HAP-1 (cell line): ENCODE measurements at regions not wholly inside any gene's neighbourhood (a gene's known extent, or its start where the extent isn't known, plus 50 kb on each side); places are given as distances from the start of the nearest gene placed in this dataset.
A peak's percentile ranks its signal among the peaks of the same experiment; 100 is the strongest.

Experiments used
- DNase-seq, 2 experiments: peaks; one replicate each; pipeline ENCODE4 v3.0.0-alpha.2; 2016 to 2020; ENCODE audit warnings: low spot score in 2 of 2
- H3K27me3 ChIP-seq: fragments of 250-450 bp; sonication (Bioruptor Pico); 2 replicates; pipeline ENCODE4 v1.5.1; 2020; ENCODE audit warnings: low read depth, mild to moderate bottlenecking, moderate library complexity
- H3K36me3 ChIP-seq: fragments of 250-450 bp; sonication (Bioruptor Pico); replicated peaks from 2 replicates; pipeline ENCODE4 v1.5.1; 2020; ENCODE audit warnings: mild to moderate bottlenecking
- H3K4me1 ChIP-seq: fragments of 250-450 bp; sonication (Bioruptor Pico); 2 replicates; pipeline ENCODE4 v1.5.1; 2020; ENCODE audit warnings: mild to moderate bottlenecking
- H3K4me3 ChIP-seq: fragments of 250-450 bp; sonication (Bioruptor Pico); 2 replicates; pipeline ENCODE4 v1.5.1; 2020; ENCODE audit warnings: mild to moderate bottlenecking, moderate library complexity
- H3K9me3 ChIP-seq: fragments of 250-450 bp; sonication (Bioruptor Pico); 2 replicates; pipeline ENCODE4 v1.5.1; 2020; ENCODE audit warnings: mild to moderate bottlenecking, moderate library complexity
- in situ Hi-C: fragments of 300-500 bp; cut with MboI; formaldehyde crosslinking; loops from 3 replicates; pipeline ENCODE4 v1.14.3; 2020; ENCODE audit warnings: low sequenced_read_pairs, inconsistent platforms, mixed read lengths

DNA sequence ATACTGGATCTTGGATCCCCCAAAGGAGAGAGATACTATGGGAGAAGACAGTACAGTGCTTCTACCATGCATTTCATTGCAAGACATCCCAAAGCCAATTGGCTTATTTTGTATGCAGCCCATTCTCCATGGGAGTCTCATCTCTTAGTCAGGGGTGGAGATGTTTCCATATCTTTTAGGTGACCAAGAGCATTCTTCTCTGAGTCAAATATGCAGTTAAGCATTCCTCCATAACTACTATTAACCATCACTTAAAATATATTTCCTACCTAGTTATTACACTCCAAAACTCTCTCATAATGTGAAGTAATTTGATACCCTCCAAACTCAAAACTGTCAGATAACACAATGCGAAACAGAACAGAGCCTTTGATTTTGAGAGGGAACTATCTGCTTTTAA, 542.6 kb downstream of the HDGFL1 start:
- no peak overlapping the region for H3K4me3 ChIP-seq
- H3K9me3 ChIP-seq: peaks cover 16% of the 10 kb centered on the region
- H3K36me3 ChIP-seq: no peaks in the 10 kb centered on the region
- no peaks in the 10 kb centered on the region for H3K27me3 ChIP-seq
- in situ Hi-C loops: no loop called here
- no peaks in the 10 kb centered on the region; the same call in 1 of the 2 replicates for H3K4me1 ChIP-seq
- no peak for DNase-seq

DNA sequence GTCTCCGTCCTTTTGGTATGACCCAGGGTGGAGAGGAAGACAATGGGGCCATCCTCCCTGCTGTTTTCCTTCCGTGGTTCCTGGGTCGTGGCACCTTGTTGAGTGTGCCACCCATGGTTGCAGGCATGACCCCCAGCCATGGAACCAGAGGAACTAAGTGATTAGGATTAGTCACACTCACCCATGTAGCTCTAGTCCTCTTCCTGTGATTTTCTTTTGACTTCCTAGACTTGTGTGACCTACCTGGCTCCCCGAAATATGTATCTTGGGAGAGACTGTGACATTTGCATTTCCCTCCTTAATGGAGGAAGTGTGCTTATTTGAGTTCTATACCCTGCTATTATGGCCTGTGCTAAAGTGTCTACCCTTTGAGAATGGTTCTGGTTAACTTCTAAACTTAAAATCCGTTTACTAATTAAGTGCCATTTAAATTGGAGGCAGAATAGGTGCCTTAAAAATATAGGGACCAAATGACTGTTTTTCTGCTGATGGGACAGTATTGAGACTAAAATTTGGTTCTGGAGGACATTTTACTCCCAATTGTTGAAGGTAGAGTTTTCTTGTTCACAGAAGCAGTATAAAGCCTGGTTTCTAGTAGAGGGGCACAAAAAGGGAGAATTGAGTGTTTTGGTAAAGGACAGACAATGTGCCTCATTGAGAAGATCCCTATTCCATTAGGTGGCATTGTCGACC, 545.6 kb downstream of the HDGFL1 start:
- Histone ChIP-seq H3K4me3 (no peak overlapping the region), H3K27me3 (no peaks in the 10 kb centered on the region), H3K4me1 (no peaks in the 10 kb centered on the region; the same call in 1 of the 2 replicates), H3K9me3 (peaks cover 16% of the 10 kb centered on the region), H3K36me3 (no peaks in the 10 kb centered on the region)
- in situ Hi-C loops: no loop called here
- no peak for DNase-seq

DNA sequence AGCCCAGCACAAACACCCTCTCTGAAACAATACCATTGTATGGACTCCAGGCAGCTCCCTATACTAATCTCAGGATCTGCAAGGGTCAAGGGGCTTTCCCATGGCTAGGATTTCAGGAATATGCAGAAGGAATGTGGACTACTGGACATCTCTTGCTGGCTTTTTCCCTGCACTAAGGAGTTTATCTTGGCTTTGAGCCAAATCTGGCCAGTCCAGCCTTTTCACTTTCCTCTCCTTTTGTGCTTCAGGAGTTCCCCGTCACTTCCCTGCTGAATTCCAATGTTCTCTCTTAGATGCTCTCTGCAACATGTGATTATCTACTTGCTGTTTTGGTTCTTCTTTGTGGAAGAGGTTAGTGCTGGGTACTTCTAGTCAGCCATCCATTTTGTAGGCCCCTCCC, 568.2 kb downstream of the HDGFL1 start:
- Histone ChIP-seq H3K4me1 (no peaks in the 10 kb centered on the region), H3K9me3 (no peaks in the 10 kb centered on the region; the same call in 1 of the 2 replicates), H3K27me3 (no peaks in the 10 kb centered on the region), H3K4me3 (no peak overlapping the region), H3K36me3 (no peaks in the 10 kb centered on the region)
- in situ Hi-C loops: no loop called here
- no peak for DNase-seq

DNA sequence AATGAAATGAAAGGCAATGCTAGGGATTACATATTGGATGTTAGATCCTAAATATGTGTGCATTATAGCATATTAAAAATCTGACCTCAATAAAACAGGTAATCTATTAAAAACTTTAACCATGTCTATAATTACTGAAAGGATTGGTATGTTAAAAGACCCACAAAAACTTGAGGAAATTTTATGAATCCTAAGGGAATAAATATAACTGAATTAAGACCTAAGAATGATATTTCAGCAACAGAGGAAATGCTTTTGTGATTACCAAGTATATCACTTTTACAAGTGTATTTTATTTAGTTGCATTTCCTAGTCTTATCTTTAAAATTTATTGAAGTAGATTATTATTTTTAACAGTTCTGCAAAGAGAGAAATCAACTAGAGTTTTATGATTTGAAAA, 571.5 kb downstream of the HDGFL1 start:
- no peaks in the 10 kb centered on the region; the same call in 1 of the 2 replicates for H3K9me3 ChIP-seq
- H3K36me3 ChIP-seq: no peaks in the 10 kb centered on the region
- no peak overlapping the region for H3K4me3 ChIP-seq
- in situ Hi-C loops: no loop called here
- DNase-seq: no peak
- peaks cover 12% of the 10 kb centered on the region for H3K4me1 ChIP-seq
- H3K27me3 ChIP-seq: no peaks in the 10 kb centered on the region

DNA sequence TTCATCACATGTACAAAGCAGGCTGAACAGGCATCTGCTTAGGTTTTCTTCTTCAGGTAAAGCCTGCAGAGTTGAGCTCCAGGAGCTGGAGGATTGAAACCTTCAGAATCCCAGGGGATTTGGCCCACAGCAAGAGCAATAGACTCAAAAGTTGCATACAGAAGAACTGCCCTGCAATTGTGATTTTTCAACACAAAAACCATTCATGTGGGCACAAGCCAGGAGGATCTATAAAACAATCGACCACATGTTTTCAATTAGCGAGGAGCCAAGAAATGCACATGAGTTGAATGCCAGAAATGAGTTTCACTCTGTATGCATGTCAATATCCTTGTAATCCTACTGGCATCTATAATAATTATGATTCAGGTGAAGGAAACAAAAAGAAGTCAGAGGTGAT, 576.4 kb downstream of the HDGFL1 start:
- Histone ChIP-seq H3K36me3 (no peaks in the 10 kb centered on the region), H3K9me3 (no peaks in the 10 kb centered on the region), H3K4me1 (peaks cover 16% of the 10 kb centered on the region), H3K4me3 (no peak overlapping the region), H3K27me3 (no peaks in the 10 kb centered on the region)
- peak; percentile 45 to 57 for DNase-seq
- in situ Hi-C loops: no loop called here

DNA sequence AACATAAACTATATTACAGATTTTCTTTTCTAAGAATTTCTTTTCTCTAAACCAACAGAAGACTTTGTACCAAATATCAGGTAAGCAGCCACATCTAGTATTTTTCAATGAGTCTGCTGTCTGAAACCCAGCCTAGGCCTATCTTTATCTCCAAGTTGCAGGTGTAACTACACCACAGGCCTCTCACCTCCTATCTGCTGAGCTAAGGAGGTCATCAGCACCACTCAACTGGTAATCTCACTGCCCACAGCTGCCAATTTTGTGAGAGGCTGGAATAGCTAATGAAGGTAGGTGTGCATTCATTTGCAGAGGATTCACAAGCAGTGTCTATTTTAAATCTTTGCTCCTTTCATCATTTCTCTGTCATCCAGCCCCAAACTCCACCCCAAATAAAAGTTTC, 584.8 kb downstream of the HDGFL1 start:
- Histone ChIP-seq H3K9me3 (no peaks in the 10 kb centered on the region), H3K36me3 (no peaks in the 10 kb centered on the region), H3K4me3 (no peak overlapping the region), H3K27me3 (no peaks in the 10 kb centered on the region), H3K4me1 (no peaks in the 10 kb centered on the region)
- in situ Hi-C loops: no loop called here
- DNase-seq: no peak

DNA sequence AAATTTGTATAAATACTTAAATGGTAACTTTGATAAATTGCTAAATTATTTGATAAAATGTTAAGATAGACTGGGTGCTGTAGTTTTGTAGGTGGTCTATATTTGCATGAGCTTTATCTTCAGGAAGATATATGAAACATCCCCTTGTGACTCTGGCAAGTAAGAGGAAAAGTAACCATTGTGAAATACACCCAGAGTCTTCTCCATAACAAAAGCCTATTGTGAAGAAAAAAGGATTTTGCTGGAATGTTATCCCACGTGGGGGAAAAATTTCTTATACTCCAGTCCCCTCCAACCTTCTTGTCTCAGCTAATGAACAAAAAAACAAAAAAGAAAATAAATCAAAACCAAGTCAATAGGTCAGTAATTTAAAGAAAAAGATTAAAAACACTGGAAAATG, 600.7 kb downstream of the HDGFL1 start:
- Histone ChIP-seq H3K9me3 (no peaks in the 10 kb centered on the region), H3K4me1 (peaks cover 12% of the 10 kb centered on the region), H3K36me3 (no peaks in the 10 kb centered on the region), H3K4me3 (no peak overlapping the region), H3K27me3 (no peaks in the 10 kb centered on the region)
- peak; percentile 13 to 90 for DNase-seq
- in situ Hi-C loops: no loop called here

DNA sequence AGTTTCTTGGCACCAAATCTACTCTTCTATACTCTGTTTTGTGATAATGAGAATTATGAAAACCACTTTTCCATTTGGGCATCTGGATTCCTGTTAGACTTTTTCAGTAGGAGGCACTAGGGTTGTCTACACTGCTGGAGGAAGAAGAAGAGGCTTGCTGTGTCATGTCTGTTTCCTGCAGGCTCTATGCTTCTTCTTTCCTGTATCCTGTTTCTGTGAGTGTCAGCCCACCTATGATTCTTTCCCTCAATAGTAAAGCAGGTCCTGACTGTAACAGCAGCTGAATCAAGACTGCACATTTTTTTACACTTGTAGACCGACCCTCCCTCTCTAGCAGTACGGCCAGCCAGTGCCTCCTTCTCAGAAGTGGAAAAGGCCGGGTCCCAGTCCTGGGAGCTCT, 603.9 kb downstream of the HDGFL1 start:
- Histone ChIP-seq H3K9me3 (no peaks in the 10 kb centered on the region), H3K36me3 (no peaks in the 10 kb centered on the region), H3K4me3 (no peak overlapping the region), H3K4me1 (peaks cover 12% of the 10 kb centered on the region), H3K27me3 (no peaks in the 10 kb centered on the region)
- in situ Hi-C loops: no loop called here
- DNase-seq: no peak

DNA sequence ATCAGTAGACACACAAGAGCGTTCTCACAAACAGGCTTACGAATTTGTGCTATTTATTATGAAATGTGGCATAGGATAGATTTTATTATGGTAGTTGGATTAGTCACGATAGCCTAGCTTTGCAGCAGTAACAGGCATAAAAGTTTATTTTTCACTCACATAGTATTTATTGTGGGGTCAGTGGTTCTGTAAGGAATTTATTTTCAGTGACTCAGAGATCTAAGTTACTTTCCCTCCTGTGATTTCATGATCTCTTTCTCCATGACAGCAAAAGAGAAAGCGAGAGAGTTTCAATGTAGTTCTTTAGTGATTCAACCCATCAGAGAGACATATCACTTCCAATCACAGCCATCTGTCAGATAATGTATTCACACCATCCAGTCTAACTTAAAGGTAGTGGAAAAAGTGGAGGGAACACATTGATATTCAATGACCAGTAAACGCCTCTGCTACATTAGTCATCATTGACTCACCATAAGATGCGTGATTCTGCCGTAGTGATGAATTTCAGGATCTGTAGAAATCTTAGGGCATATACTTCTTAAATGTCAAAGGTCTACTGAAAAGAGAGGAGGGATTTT, 605.5 kb downstream of the HDGFL1 start:
- H3K27me3 ChIP-seq: no peaks in the 10 kb centered on the region
- DNase-seq: no peak

DNA sequence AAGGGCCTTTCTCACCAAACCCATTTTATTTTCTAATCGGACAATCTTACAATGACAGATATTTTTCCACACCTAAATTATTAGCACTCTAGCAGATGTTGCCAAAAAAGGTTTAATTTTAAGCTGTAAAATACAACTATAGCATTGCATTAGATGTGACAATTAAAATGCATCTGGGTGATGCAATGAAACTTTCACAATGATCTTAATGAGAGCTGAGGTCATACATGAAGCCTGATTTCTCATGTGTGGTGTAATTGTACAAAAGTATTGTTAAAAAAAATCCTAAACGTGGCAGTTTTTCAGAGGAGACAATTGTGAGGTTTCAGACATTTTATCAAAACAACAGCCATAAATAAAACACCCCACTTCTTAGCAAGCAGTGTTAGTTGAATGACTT, 606.0 kb downstream of the HDGFL1 start:
- H3K4me3 ChIP-seq: no peak overlapping the region
- in situ Hi-C loops: no loop called here

More for the DNA sequence above, 605.5 kb downstream of the HDGFL1 start:
- H3K4me3 ChIP-seq: no peak overlapping the region
- peaks cover 18% of the 10 kb centered on the region for H3K4me1 ChIP-seq
- H3K36me3 ChIP-seq: no peaks in the 10 kb centered on the region
- in situ Hi-C loops: no loop called here
- H3K9me3 ChIP-seq: no peaks in the 10 kb centered on the region

DNA sequence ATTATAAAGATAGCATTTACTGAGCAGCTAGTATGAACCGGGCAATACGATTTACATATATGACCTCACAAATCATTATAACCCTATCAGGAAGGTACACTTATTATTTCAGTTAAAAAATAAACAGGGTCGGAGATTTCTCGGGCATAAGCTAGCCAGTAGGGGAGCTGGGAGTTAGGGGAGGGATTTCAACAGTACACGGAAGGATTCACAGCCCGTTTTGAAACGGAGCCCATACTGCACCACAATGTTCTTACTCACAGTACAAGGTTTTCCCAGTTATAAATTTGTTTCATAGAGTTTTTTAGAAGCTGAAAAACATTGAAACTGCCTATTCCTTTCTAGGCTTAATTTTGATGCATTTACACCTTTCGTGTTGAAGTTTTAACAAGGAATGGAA, 607.1 kb downstream of the HDGFL1 start:
- no peak for DNase-seq
- in situ Hi-C loops: no loop called here

More for the DNA sequence above, 606.0 kb downstream of the HDGFL1 start:
- no peaks in the 10 kb centered on the region for H3K27me3 ChIP-seq
- no peak for DNase-seq
- H3K4me1 ChIP-seq: peaks cover 19% of the 10 kb centered on the region
- H3K9me3 ChIP-seq: no peaks in the 10 kb centered on the region
- no peaks in the 10 kb centered on the region for H3K36me3 ChIP-seq

DNA sequence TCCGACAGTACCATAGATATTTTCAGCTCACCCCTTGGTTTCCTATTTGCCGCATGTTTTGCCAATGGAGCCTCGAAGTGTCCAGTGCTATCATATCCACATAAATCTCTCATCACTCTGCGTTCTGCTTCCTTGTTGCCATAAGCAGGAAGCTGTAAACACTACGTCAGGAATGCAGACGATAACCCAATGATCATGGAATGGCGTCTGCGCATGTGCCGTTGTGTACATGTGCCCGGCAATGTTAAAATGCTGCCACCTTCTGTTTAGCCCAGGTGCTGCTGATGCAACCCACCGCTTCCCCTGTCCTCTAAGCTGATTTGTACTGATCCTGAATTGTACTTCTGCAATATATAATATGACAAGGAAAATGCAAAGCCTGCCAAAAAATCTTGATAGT, 607.5 kb downstream of the HDGFL1 start:
- H3K27me3 ChIP-seq: no peaks in the 10 kb centered on the region
- peaks cover 27% of the 10 kb centered on the region for H3K4me1 ChIP-seq
- no peaks in the 10 kb centered on the region for H3K9me3 ChIP-seq
- H3K36me3 ChIP-seq: no peaks in the 10 kb centered on the region
- DNase-seq: no peak
- in situ Hi-C loops: no loop called here
- no peak overlapping the region for H3K4me3 ChIP-seq

More for the DNA sequence above, 607.1 kb downstream of the HDGFL1 start:
- H3K4me3 ChIP-seq: no peak overlapping the region
- no peaks in the 10 kb centered on the region for H3K27me3 ChIP-seq
- H3K36me3 ChIP-seq: no peaks in the 10 kb centered on the region
- H3K9me3 ChIP-seq: no peaks in the 10 kb centered on the region
- H3K4me1 ChIP-seq: peaks cover 24% of the 10 kb centered on the region

DNA sequence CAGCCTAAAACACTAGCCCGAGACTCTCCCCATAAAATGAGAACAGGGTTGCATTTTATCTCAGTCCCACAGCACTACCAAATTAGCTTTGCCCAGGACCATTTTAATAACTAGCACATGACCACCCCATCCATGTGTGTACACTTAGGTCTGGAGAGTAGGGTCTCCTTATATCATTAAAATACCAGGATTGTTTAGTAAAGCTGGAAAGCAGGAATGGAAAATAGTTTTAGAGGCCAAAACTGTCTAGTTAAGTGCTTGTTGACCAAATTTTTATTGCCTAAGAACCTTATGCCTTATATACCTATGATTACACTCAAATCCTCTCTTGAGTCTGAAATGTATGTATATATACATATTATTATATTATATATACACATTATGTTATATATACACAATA, 608.4 kb downstream of the HDGFL1 start:
- Histone ChIP-seq H3K4me1 (peaks cover 37% of the 10 kb centered on the region), H3K4me3 (no peak overlapping the region), H3K9me3 (no peaks in the 10 kb centered on the region), H3K36me3 (no peaks in the 10 kb centered on the region), H3K27me3 (no peaks in the 10 kb centered on the region)
- in situ Hi-C loops: no loop called here
- no peak for DNase-seq

DNA sequence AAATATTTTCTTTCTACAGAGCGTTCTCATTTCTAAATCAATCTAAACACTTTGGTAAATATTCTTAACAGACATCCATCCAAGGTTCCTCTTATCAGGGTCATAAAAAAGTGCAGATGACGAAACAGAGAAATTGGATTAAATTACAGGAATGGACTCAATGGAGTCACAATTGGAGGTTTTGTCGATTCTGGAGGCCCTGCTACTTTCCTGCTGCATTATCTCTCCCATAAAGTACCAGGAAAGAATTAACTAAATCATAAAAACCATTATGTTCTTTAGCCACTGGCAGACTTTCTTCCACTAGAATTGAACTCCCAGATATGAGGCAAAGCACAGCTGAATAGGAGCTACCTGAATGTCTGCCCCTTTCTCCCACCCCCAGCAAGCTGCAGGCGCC, 610.6 kb downstream of the HDGFL1 start:
- H3K9me3 ChIP-seq: no peaks in the 10 kb centered on the region
- H3K4me1 ChIP-seq: peaks cover 37% of the 10 kb centered on the region
- no peak overlapping the region for H3K4me3 ChIP-seq
- no peaks in the 10 kb centered on the region for H3K36me3 ChIP-seq
- peak in 1 of 2 experiments; percentile 38 for DNase-seq
- no peaks in the 10 kb centered on the region for H3K27me3 ChIP-seq
- in situ Hi-C loops: no loop called here
